Stimulated activated CD4-positive, alpha-beta T cell treated with anti-CD3 and anti-CD28 coated beads, Interleukin-1b, Interleukin-23, amount 100 ng/mL, for 4 hours (primary cell): ENCODE measurements at regions not wholly inside any gene's neighbourhood (a gene's known extent, or its start where the extent isn't known, plus 50 kb on each side); places are given as distances from the start of the nearest gene placed in this dataset.

ENCODE experiments used
- DNase-seq, 2 donors: peaks; one replicate each; pipeline ENCODE4 v3.0.0-alpha.2; 2020; ENCODE audit warnings: low read depth in 2 of 2

GRCh38 chr5:4990462-4990861 lies 149.7 kb upstream of the ADAMTS16 start:
- DNase-seq, result no peak

GRCh38 chr5:4991925-4992324 lies 148.2 kb upstream of the ADAMTS16 start:
- DNase-seq, result no peak

- no peak for DNase-seq
Measured at GRCh38 chr5:4995014-4995413, 145.1 kb upstream of the ADAMTS16 start.

GRCh38 chr5:5005353-5005752 lies 134.8 kb upstream of the ADAMTS16 start:
- no peak for DNase-seq

- DNase-seq, result no peak
Measured at GRCh38 chr5:5006548-5006947, 133.6 kb upstream of the ADAMTS16 start.

- DNase-seq, result no peak
Measured at GRCh38 chr5:5009240-5009639, 130.9 kb upstream of the ADAMTS16 start.

- no peak for DNase-seq
Measured at GRCh38 chr5:5011151-5011550, 129.0 kb upstream of the ADAMTS16 start.

- no peak for DNase-seq
Measured at GRCh38 chr5:5014586-5015235, 125.4 kb upstream of the ADAMTS16 start.

GRCh38 chr5:5017827-5018577 lies 122.1 kb upstream of the ADAMTS16 start:
- no peak for DNase-seq

- DNase-seq, result no peak
Measured at GRCh38 chr5:5018578-5018970, 121.6 kb upstream of the ADAMTS16 start.

- no peak for DNase-seq
Measured at GRCh38 chr5:5021436-5021835, 118.7 kb upstream of the ADAMTS16 start.

- DNase-seq, result no peak
Measured at GRCh38 chr5:5025098-5025773, 114.9 kb upstream of the ADAMTS16 start.

- no peak for DNase-seq
Measured at GRCh38 chr5:5025774-5026408, 114.2 kb upstream of the ADAMTS16 start.

GRCh38 chr5:5026409-5026785 lies 113.7 kb upstream of the ADAMTS16 start:
- no peak for DNase-seq

GRCh38 chr5:5031665-5032064 lies 108.5 kb upstream of the ADAMTS16 start:
- no peak for DNase-seq

- no peak for DNase-seq
Measured at GRCh38 chr5:5037674-5038073, 102.5 kb upstream of the ADAMTS16 start.

GRCh38 chr5:5039918-5040317 lies 100.2 kb upstream of the ADAMTS16 start:
- DNase-seq, result no peak

- DNase-seq, result no peak
Measured at GRCh38 chr5:5040712-5041111, 99.4 kb upstream of the ADAMTS16 start.

- no peak for DNase-seq
Measured at GRCh38 chr5:5042806-5043205, 97.3 kb upstream of the ADAMTS16 start.

GRCh38 chr5:5043346-5043745 lies 96.8 kb upstream of the ADAMTS16 start:
- no peak for DNase-seq

GRCh38 chr5:5044247-5044840 lies 95.8 kb upstream of the ADAMTS16 start:
- no peak for DNase-seq
